Mesendoderm (in vitro differentiated cells): ENCODE measurements at regions not wholly inside any gene's neighbourhood (a gene's known extent, or its start where the extent isn't known, plus 50 kb on each side); places are given as distances from the start of the nearest gene placed in this dataset.

Source experiments
- DNase-seq: peaks from one replicate; pipeline ENCODE4 v3.0.0; 2013
- H2AK5ac ChIP-seq: 2 replicates; pipeline ENCODE4 v1.6.1; 2013; ENCODE audit warnings: low read length, inconsistent platforms
- H2BK120ac ChIP-seq: 2 replicates; pipeline ENCODE4 v1.6.1; 2013; ENCODE audit warnings: low read depth, mild to moderate bottlenecking, low read length, moderate library complexity, mixed read lengths
- H2BK15ac ChIP-seq: replicated peaks from 2 replicates; pipeline ENCODE4 v1.6.1; 2013; ENCODE audit warnings: low read depth, mild to moderate bottlenecking, moderate library complexity
- H2BK5ac ChIP-seq: 2 replicates; pipeline ENCODE4 v1.6.1; 2013; ENCODE audit warnings: low read length, inconsistent platforms
- H3K18ac ChIP-seq: 2 replicates; pipeline ENCODE4 v1.6.1; 2013; ENCODE audit warnings: mild to moderate bottlenecking, low read length, mixed read lengths
- H3K23ac ChIP-seq: one replicate; pipeline ENCODE4 v1.6.1; 2013; ENCODE audit warnings: low read length
- H3K27ac ChIP-seq: 2 replicates; pipeline ENCODE4 v1.5.1; 2013; ENCODE audit warnings: low read depth, mild to moderate bottlenecking, inconsistent platforms, low read length, moderate library complexity
- H3K27me3 ChIP-seq: 2 replicates; pipeline ENCODE4 v1.6.1; 2013; ENCODE audit warnings: low read length, control low read depth, mild to moderate bottlenecking, inconsistent platforms; ENCODE audit not compliant: insufficient read depth, poor library complexity
- H3K36me3 ChIP-seq: 2 replicates; pipeline ENCODE4 v1.6.1; 2013; ENCODE audit warnings: low read length, inconsistent platforms; ENCODE audit not compliant: control insufficient read depth, insufficient read depth
- H3K4ac ChIP-seq: one replicate; pipeline ENCODE4 v1.6.1; 2013; ENCODE audit warnings: low read depth, mild to moderate bottlenecking, low read length, moderate library complexity
- H3K4me1 ChIP-seq: 2 replicates; pipeline ENCODE4 v1.6.1; 2013; ENCODE audit warnings: low read depth, low read length, inconsistent platforms; ENCODE audit not compliant: control insufficient read depth
- H3K4me2 ChIP-seq: 2 replicates; pipeline ENCODE4 v1.6.1; 2013; ENCODE audit warnings: low read length
- H3K4me3 ChIP-seq: 2 replicates; pipeline ENCODE4 v1.5.1; 2013; ENCODE audit warnings: mild to moderate bottlenecking, low read length
- H3K56ac ChIP-seq: one replicate; pipeline ENCODE4 v1.6.1; 2013; ENCODE audit warnings: low read length
- H3K79me1 ChIP-seq: 2 replicates; pipeline ENCODE4 v1.6.1; 2013; ENCODE audit warnings: low read length, inconsistent platforms
- H3K79me2 ChIP-seq: 2 replicates; pipeline ENCODE4 v1.6.1; 2013; ENCODE audit warnings: mild to moderate bottlenecking, low read length; ENCODE audit not compliant: control insufficient read depth, insufficient read depth
- H3K9ac ChIP-seq: 2 replicates; pipeline ENCODE4 v1.6.1; 2013; ENCODE audit warnings: low read length, inconsistent platforms
- H4K5ac ChIP-seq: one replicate; pipeline ENCODE4 v1.6.1; 2013; ENCODE audit warnings: low read length
- H4K8ac ChIP-seq: one replicate; pipeline ENCODE4 v1.6.1; 2013; ENCODE audit warnings: low read depth, mild to moderate bottlenecking, control low read depth, low read length, moderate library complexity
- WGBS: extraction: QIAGEN DNeasy Blood & Tissue Kit; methylation state at CpG from one replicate; pipeline ENCODE4 v1.1.7; 2013; ENCODE audit warnings: low lambda C conversion rate, missing lambda C conversion rate; ENCODE audit not compliant: insufficient coverage; ENCODE audit errors: extremely low coverage; 5-methylcytosine and 5-hydroxymethylcytosine counted together

- Histone ChIP-seq H2BK5ac (no peak overlapping the region), H3K56ac (no peak overlapping the region), H3K79me1 (no peaks in the 10 kb centered on the region), H3K23ac (no peak overlapping the region), H4K8ac (no peak overlapping the region), H3K27ac (no peak overlapping the region), H3K4ac (no peak overlapping the region), H2BK120ac (no peak overlapping the region), H2BK15ac (no peak overlapping the region), H3K18ac (no peak overlapping the region), H3K9ac (no peak overlapping the region), H3K36me3 (no peaks in the 10 kb centered on the region), H3K4me2 (no peak overlapping the region), H3K4me1 (no peaks in the 10 kb centered on the region), H2AK5ac (no peak overlapping the region), H3K27me3 (no peaks in the 10 kb centered on the region), H3K4me3 (no peak overlapping the region), H3K79me2 (no peaks in the 10 kb centered on the region), H4K5ac (no peak overlapping the region)
- peak; percentile 55 for DNase-seq
- no CpG with 5 or more reads among the region's 2 CpGs for WGBS
These were observed 162.7 kb upstream of the GALNTL6 start for GRCh38 chr4:171650543-171650942.

- Histone ChIP-seq H3K79me1 (no peaks in the 10 kb centered on the region), H2BK15ac (no peak overlapping the region), H3K27ac (no peak overlapping the region), H3K4me3 (no peak overlapping the region), H2BK120ac (no peak overlapping the region), H3K9ac (no peak overlapping the region), H4K8ac (no peak overlapping the region), H3K4me2 (no peak overlapping the region), H3K79me2 (no peaks in the 10 kb centered on the region), H3K56ac (no peak overlapping the region), H3K23ac (no peak overlapping the region), H2AK5ac (no peak overlapping the region), H4K5ac (no peak overlapping the region), H2BK5ac (no peak overlapping the region), H3K27me3 (no peaks in the 10 kb centered on the region), H3K36me3 (no peaks in the 10 kb centered on the region), H3K4ac (no peak overlapping the region), H3K4me1 (no peaks in the 10 kb centered on the region), H3K18ac (no peak overlapping the region)
- no CpG with 5 or more reads among the region's 5 CpGs for WGBS
- no peak for DNase-seq
These were observed 164.3 kb upstream of the GALNTL6 start for GRCh38 chr4:171648926-171649325.

DNA sequence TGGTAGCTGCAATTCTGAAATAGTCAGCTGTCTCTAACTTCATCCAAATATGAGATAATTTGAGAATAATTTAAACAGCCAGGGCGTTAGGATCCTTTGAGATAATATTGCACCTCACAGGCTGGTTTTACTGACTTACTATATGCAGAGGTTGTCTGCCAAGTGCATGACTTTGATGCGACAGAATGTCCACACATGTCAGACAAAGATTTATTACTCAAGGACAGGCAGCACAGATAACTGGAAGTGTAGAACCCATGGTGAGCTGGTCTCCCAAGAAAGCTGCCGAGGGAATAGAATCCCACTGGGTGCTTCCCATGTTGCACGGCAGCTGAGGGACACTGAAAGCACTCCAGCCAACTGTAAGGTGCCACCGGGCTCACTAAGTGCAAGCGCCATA, 166.2 kb upstream of the GALNTL6 start:
- no CpG with 5 or more reads among the region's 6 CpGs for WGBS
- Histone ChIP-seq H3K4me3 (no peak overlapping the region), H3K79me2 (no peaks in the 10 kb centered on the region), H2BK15ac (no peak overlapping the region), H4K5ac (no peak overlapping the region), H2BK120ac (no peak overlapping the region), H3K27ac (no peak overlapping the region), H3K18ac (no peak overlapping the region), H3K4me1 (no peaks in the 10 kb centered on the region), H3K56ac (no peak overlapping the region), H4K8ac (no peak overlapping the region), H2AK5ac (no peak overlapping the region), H3K23ac (no peak overlapping the region), H3K9ac (no peak overlapping the region), H3K79me1 (no peaks in the 10 kb centered on the region), H3K36me3 (no peaks in the 10 kb centered on the region), H3K27me3 (no peaks in the 10 kb centered on the region), H3K4me2 (no peak overlapping the region), H2BK5ac (no peak overlapping the region), H3K4ac (no peak overlapping the region)
- no peak for DNase-seq

DNA sequence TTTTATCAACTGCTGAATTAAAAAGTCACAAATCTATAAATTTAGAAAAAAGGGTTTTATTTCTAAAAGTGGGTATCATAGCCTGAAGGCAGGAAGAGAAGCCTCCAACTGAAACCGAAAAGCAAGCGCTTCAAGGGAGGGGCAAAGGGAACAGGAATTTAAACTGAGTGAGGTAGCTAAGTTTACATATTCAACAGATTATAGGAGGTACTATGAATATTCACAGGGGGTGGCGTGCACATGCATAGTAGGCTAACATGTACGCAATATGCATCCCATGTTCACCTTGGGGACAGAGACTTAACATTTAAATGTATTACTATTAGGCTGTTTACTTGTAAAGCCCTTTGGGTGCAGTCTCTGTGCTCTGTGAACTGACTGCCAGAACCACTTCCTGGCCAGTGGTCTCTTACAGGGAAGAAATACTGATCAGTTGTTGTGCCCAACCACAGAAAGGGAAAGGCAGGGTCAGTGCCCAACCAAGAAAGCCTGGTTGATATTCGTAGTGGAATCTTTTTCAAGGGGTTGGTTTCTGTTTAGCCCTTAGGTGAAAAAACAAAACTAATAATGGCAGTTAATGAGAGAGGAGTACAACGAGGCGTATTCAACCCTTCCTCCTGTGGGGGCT, 168.7 kb upstream of the GALNTL6 start:
- Histone ChIP-seq H3K4me1 (no peaks in the 10 kb centered on the region), H3K36me3 (no peaks in the 10 kb centered on the region), H3K27me3 (no peaks in the 10 kb centered on the region), H3K56ac (no peak overlapping the region), H3K18ac (no peak overlapping the region), H2AK5ac (no peak overlapping the region), H2BK15ac (no peak overlapping the region), H2BK5ac (no peak overlapping the region), H3K27ac (no peak overlapping the region), H3K23ac (no peak overlapping the region), H3K79me2 (no peaks in the 10 kb centered on the region), H3K9ac (no peak overlapping the region), H3K4me2 (no peak overlapping the region), H4K5ac (no peak overlapping the region), H4K8ac (no peak overlapping the region), H3K4me3 (no peak overlapping the region), H3K4ac (no peak overlapping the region), H2BK120ac (no peak overlapping the region), H3K79me1 (no peaks in the 10 kb centered on the region)
- peak; percentile 37 for DNase-seq
- WGBS: no CpG with 5 or more reads among the region's 7 CpGs

- no peaks in the 10 kb centered on the region for H3K4me1 ChIP-seq
- H2BK5ac ChIP-seq: no peak overlapping the region
- no peak overlapping the region for H2BK15ac ChIP-seq
- DNase-seq: no peak
- H3K79me2 ChIP-seq: no peaks in the 10 kb centered on the region
- no peak overlapping the region for H3K4me3 ChIP-seq
- H3K23ac ChIP-seq: no peak overlapping the region
- H4K8ac ChIP-seq: no peak overlapping the region
- no CpG with 5 or more reads among the region's 5 CpGs for WGBS
- no peak overlapping the region for H3K4ac ChIP-seq
- H2BK120ac ChIP-seq: no peak overlapping the region
- no peak overlapping the region for H2AK5ac ChIP-seq
- no peaks in the 10 kb centered on the region for H3K36me3 ChIP-seq
- H3K4me2 ChIP-seq: no peak overlapping the region
- no peak overlapping the region for H3K9ac ChIP-seq
- no peak overlapping the region for H4K5ac ChIP-seq
- no peak overlapping the region for H3K27ac ChIP-seq
- no peak overlapping the region for H3K18ac ChIP-seq
- no peaks in the 10 kb centered on the region for H3K27me3 ChIP-seq
- no peaks in the 10 kb centered on the region for H3K79me1 ChIP-seq
- H3K56ac ChIP-seq: no peak overlapping the region
These were observed 173.7 kb upstream of the GALNTL6 start for GRCh38 chr4:171639540-171639939.

DNA sequence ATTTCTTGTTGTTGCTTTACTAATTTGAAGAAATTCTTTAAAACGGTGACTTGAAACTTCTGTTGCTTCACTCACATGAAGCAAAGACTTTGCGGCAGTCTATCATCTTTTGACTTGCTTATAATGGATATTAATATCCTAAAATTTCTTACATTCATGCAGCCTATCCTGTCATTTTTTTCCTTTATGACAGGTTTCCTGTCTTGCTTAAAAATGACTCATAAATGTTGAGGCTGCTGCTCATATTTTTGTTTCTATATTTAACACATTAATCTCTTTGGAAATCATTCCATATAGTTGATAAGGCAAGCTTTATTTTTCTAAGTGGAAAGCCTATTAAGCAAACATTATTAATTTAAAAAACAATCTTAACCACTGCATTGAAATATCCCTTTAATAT, 176.6 kb upstream of the GALNTL6 start:
- Histone ChIP-seq H2BK5ac (no peak overlapping the region), H3K4me1 (no peaks in the 10 kb centered on the region), H4K8ac (no peak overlapping the region), H3K36me3 (no peaks in the 10 kb centered on the region), H4K5ac (no peak overlapping the region), H3K56ac (no peak overlapping the region), H2BK15ac (no peak overlapping the region), H3K79me2 (no peaks in the 10 kb centered on the region), H3K79me1 (no peaks in the 10 kb centered on the region), H2BK120ac (no peak overlapping the region), H3K27me3 (no peaks in the 10 kb centered on the region), H3K23ac (no peak overlapping the region), H3K18ac (no peak overlapping the region), H3K9ac (no peak overlapping the region), H3K4ac (no peak overlapping the region), H3K4me3 (no peak overlapping the region), H2AK5ac (no peak overlapping the region), H3K4me2 (no peak overlapping the region), H3K27ac (no peak overlapping the region)
- no CpG with 5 or more reads among the region's 2 CpGs for WGBS
- no peak for DNase-seq
